K562 (cell line): ENCODE measurements at regions not wholly inside any gene's neighbourhood (a gene's known extent, or its start where the extent isn't known, plus 50 kb on each side); places are given as distances from the start of the nearest gene placed in this dataset.

Source experiments
- ATAC-seq: fragments of 200-7000 bp; cut with Tn5 transposase; 3 replicates; pipeline ENCODE4 v1.9.1; 2020; ENCODE audit warnings: moderate library complexity
- BruUV-seq: library from RNA; stranded (reverse); fragments of 400-500 nt; replicated peaks from 2 replicates; lab custom pipeline; 2021; lab: Mats Ljungman, UMichigan
- CTCF ChIA-PET: fragments of 300-600 bp; formaldehyde crosslinking; extraction: SDS; loops from one replicate; lab custom pipeline; 2021; ENCODE audit warnings: low intra/inter-chr PET ratio; lab: Yijun Ruan, JAX
- POLR2A ChIA-PET: fragments of 300-600, 350-650 bp; sonication (Branson Sonifier 250); formaldehyde crosslinking; extraction: SDS; loops from one replicate; lab custom pipeline; 2021; ENCODE audit warnings: antibody characterized with exemption, inconsistent platforms; lab: Yijun Ruan, JAX
- DNase-seq, 4 experiments: peaks; one replicate each; pipeline versions ENCODE4 v3.0.0 to v3.0.0-alpha.2; 2011 to 2018; ENCODE audit warnings: low spot score in 3 of 4, mixed read lengths in 3 of 4; ENCODE audit errors: extremely low read depth in 1 of 4
- FAIRE-seq: peaks from 2 replicates; lab custom pipeline; 2011; peaks lifted over from hg19 to GRCh38; lab: Jason Lieb, UNC
- H2AFZ ChIP-seq: 2 replicates; pipeline ENCODE4 v1.6.0; 2011; ENCODE audit warnings: low read depth, low read length, control low read depth, inconsistent platforms
- H3K27ac ChIP-seq: fragments of 200-600 bp; 3 replicates; pipeline ENCODE4 v1.8.0; 2011; ENCODE audit warnings: low read depth, mild to moderate bottlenecking, control low read depth, inconsistent platforms, low read length, moderate library complexity, mixed read lengths; ENCODE audit errors: extremely low read depth
- H3K27me3 ChIP-seq, 2 experiments: fragments of 300-600 bp in 1 of 2; 2 replicates in 1 of 2; 3 replicates in 1 of 2; pipeline versions ENCODE4 v1.6.0 to v1.8.0; 2011; ENCODE audit warnings: inconsistent platforms in 2 of 2, low read length in 2 of 2, mild to moderate bottlenecking in 1 of 2, mixed read lengths in 1 of 2, moderate library complexity in 1 of 2; ENCODE audit not compliant: control insufficient read depth in 2 of 2, insufficient read depth in 2 of 2
- H3K36me3 ChIP-seq: fragments of 300-600 bp; 3 replicates; pipeline ENCODE4 v1.8.0; 2011; ENCODE audit warnings: mild to moderate bottlenecking, low read length, inconsistent platforms; ENCODE audit not compliant: control insufficient read depth, insufficient read depth
- H3K4me1 ChIP-seq, 2 experiments: fragments of 200-600 bp in 1 of 2; replicated peaks in 1 of 2; 2 replicates in 1 of 2; 3 replicates in 1 of 2; pipeline versions ENCODE4 v1.5.1 to v1.8.0; 2011; ENCODE audit warnings: inconsistent platforms in 2 of 2, low read length in 2 of 2, mild to moderate bottlenecking in 1 of 2, mixed read lengths in 1 of 2, moderate library complexity in 1 of 2; ENCODE audit not compliant: control insufficient read depth in 2 of 2, insufficient read depth in 2 of 2
- H3K4me2 ChIP-seq: 2 replicates; pipeline ENCODE4 v1.6.1; 2011; ENCODE audit warnings: low read length, control low read depth, inconsistent platforms, mixed read lengths; ENCODE audit not compliant: insufficient read depth
- H3K4me3 ChIP-seq: fragments of 200-600 bp; sonication (generic), shearing (Covaris generic); 2 replicates; pipeline ENCODE4 v1.5.1; 2016; ENCODE audit warnings: control low read depth, inconsistent platforms
- H3K79me2 ChIP-seq: fragments of 200-600 bp; 3 replicates; pipeline ENCODE4 v1.8.0; 2011; ENCODE audit warnings: low read length, inconsistent platforms; ENCODE audit not compliant: control insufficient read depth, insufficient read depth
- H3K9ac ChIP-seq, 2 experiments: 2 replicates each; pipeline versions ENCODE4 v1.6.0 to v1.6.1; 2011; ENCODE audit warnings: low read depth in 2 of 2, low read length in 2 of 2, control low read depth in 1 of 2, inconsistent platforms in 1 of 2, mild to moderate bottlenecking in 1 of 2, mixed read lengths in 1 of 2; ENCODE audit not compliant: insufficient read depth in 1 of 2
- H3K9me1 ChIP-seq: one replicate; pipeline ENCODE4 v1.6.0; 2011; ENCODE audit warnings: inconsistent platforms, mild to moderate bottlenecking, low read length, moderate library complexity; ENCODE audit not compliant: control insufficient read depth, insufficient read depth
- H3K9me3 ChIP-seq: replicated peaks from 2 replicates; pipeline ENCODE4 v1.5.1; 2011; ENCODE audit warnings: low read depth, low read length, inconsistent platforms; ENCODE audit not compliant: control insufficient read depth, insufficient read depth
- H4K20me1 ChIP-seq: replicated peaks from 2 replicates; pipeline ENCODE4 v1.6.1; 2011; ENCODE audit warnings: low read length, inconsistent platforms, mixed read lengths; ENCODE audit not compliant: control insufficient read depth, insufficient read depth
- ATF7 ChIP-seq: fragments of 450-650 bp; IDR thresholded peaks from 2 replicates; pipeline ENCODE4 v1.7.1; 2014; ENCODE audit warnings: mild to moderate bottlenecking, moderate library complexity
- CEBPG ChIP-seq, 3 experiments: fragments of 200-800 bp in 1 of 3; sonication (Bioruptor generic) in 1 of 3; sonication (generic) in 1 of 3; formaldehyde crosslinking in 1 of 3; IDR thresholded peaks in 2 of 3; conservative IDR thresholded peaks in 1 of 3; 2 replicates each; pipeline versions ENCODE4 v1.6.1 to v1.8.0; 2016 to 2022; ENCODE audit warnings: missing compliant biosample characterization in 2 of 3, missing genetic modification characterization in 2 of 3, mild to moderate bottlenecking in 1 of 3, missing genetic modification reagents in 1 of 3
- CREM ChIP-seq: IDR thresholded peaks from 2 replicates; pipeline ENCODE4 v1.6.1; 2014; ENCODE audit warnings: antibody characterized with exemption, low read depth
- ETV1 ChIP-seq: fragments of 450-650 bp; conservative IDR thresholded peaks from 2 replicates; pipeline ENCODE4 v1.6.1; 2016; ENCODE audit warnings: missing genetic modification characterization, control low read depth, low read depth, missing compliant biosample characterization
- GABPA ChIP-seq: fragments of 200-800 bp; sonication (Bioruptor generic); conservative IDR thresholded peaks from 2 replicates; pipeline ENCODE4 v1.6.1; 2016; ENCODE audit warnings: low read depth, missing genetic modification characterization, missing compliant biosample characterization
- KAT2B ChIP-seq: IDR thresholded peaks from one replicate; pipeline ENCODE4 v1.6.1; 2012; ENCODE audit warnings: low read depth, mild to moderate bottlenecking, control low read depth, inconsistent platforms, low read length, moderate library complexity
- KLF10 ChIP-seq: fragments of 250-450 bp; sonication (Bioruptor Pico); IDR thresholded peaks from 2 replicates; pipeline ENCODE4 v1.6.1; 2021; ENCODE audit warnings: matching md5 sums
- MEF2D ChIP-seq: conservative IDR thresholded peaks from 2 replicates; pipeline ENCODE4 v1.6.1; 2016; ENCODE audit warnings: low read depth, missing genetic modification characterization, missing compliant biosample characterization
- NCOA1 ChIP-seq: fragments of 450-650 bp; IDR thresholded peaks from 2 replicates; pipeline ENCODE4 v1.6.1; 2016; ENCODE audit warnings: low read depth
- PHB2 ChIP-seq: fragments of 450-650 bp; IDR thresholded peaks from 2 replicates; pipeline ENCODE4 v1.6.1; 2017; ENCODE audit warnings: low read depth
- POLR2AphosphoS2 ChIP-seq: IDR thresholded peaks from 2 replicates; pipeline ENCODE4 v1.6.1; 2012; ENCODE audit warnings: low read length, improper control_type of control experiment
- POLR2H ChIP-seq: IDR thresholded peaks from 2 replicates; pipeline ENCODE4 v1.6.1; 2016; ENCODE audit warnings: missing genetic modification characterization, low read depth, mild to moderate bottlenecking, control low read depth, missing compliant biosample characterization, moderate library complexity
- SMAD4 ChIP-seq: fragments of 250-450 bp; sonication (Bioruptor Pico); conservative IDR thresholded peaks from 2 replicates; pipeline ENCODE4 v1.8.0; 2021; ENCODE audit warnings: inconsistent platforms, mild to moderate bottlenecking, moderate library complexity
- SOX6 ChIP-seq: fragments of 450-650 bp; IDR thresholded peaks from 2 replicates; pipeline ENCODE4 v1.6.1; 2014; ENCODE audit warnings: mild to moderate bottlenecking
- TGIF2 ChIP-seq: sonication (generic); formaldehyde crosslinking; IDR thresholded peaks from 2 replicates; pipeline ENCODE4 v1.8.1; 2022; ENCODE audit warnings: mild to moderate bottlenecking, missing genetic modification reagents, moderate library complexity
- THAP7 ChIP-seq: fragments of 250-450 bp; sonication (Bioruptor Pico); IDR thresholded peaks from 2 replicates; pipeline ENCODE4 v1.5.0; 2021
- TRIM24 ChIP-seq, 2 experiments: fragments of 450-650 bp; IDR thresholded peaks; 2 replicates each; pipeline ENCODE4 v1.6.1; 2016
- TSHZ1 ChIP-seq: fragments of 250-450 bp; sonication (Bioruptor Pico); IDR thresholded peaks from 2 replicates; pipeline ENCODE4 v1.4.0; 2020; ENCODE audit warnings: mild to moderate bottlenecking, moderate library complexity
- YBX1 ChIP-seq: fragments of 450-650 bp; IDR thresholded peaks from 2 replicates; pipeline ENCODE4 v1.7.1; 2016; ENCODE audit warnings: mild to moderate bottlenecking
- ZNF165 ChIP-seq: fragments of 250-450 bp; sonication (Bioruptor Pico); IDR thresholded peaks from 2 replicates; pipeline ENCODE4 v1.4.0; 2020; ENCODE audit warnings: borderline replicate concordance
- ZNF76 ChIP-seq: fragments of 250-450 bp; sonication (Bioruptor Pico); IDR thresholded peaks from 2 replicates; pipeline ENCODE4 v1.4.0; 2020; ENCODE audit warnings: mild to moderate bottlenecking, moderate library complexity, borderline replicate concordance
- WGBS: fragments of 100-300 bp; shearing (Covaris generic); methylation state at CpG from one replicate; pipeline ENCODE4 v1.1.6; 2016; ENCODE audit warnings: low coverage, mixed read lengths; ENCODE audit not compliant: insufficient coverage; ENCODE audit errors: missing lambda C conversion rate; 5-methylcytosine and 5-hydroxymethylcytosine counted together
- in situ Hi-C: fragments of 300-500 bp; cut with MboI; formaldehyde crosslinking; loops from 4 replicates; pipeline ENCODE4 v1.15.0; 2018; ENCODE audit warnings: inconsistent platforms, mixed read lengths
- intact Hi-C: fragments of 100-400 bp; cut with micrococcal nuclease; formaldehyde crosslinking; loops from 2 replicates; pipeline ENCODE4 v1.14.2; 2022

- H3K4me1 ChIP-seq, result peaks cover 0 to 7% of the 10 kb centered on the region in 2 experiments; a peak in 2 of 5 replicates
- H3K9me3 ChIP-seq, result no peaks in the 10 kb centered on the region
- H2AFZ ChIP-seq, result no peak overlapping the region
- WGBS, result 4% methylated on average over 2 of the region's 2 CpGs
- H3K4me2 ChIP-seq, result no peak overlapping the region
- no peak for FAIRE-seq
- ChIA-PET POLR2A (interaction anchor here (0.8 kb wide), 1 partner anchor 235 kb away, joined by 3 read pairs; no protein-coding TSS in a partner anchor), CTCF (no interaction called here)
- H3K9me1 ChIP-seq, result no peaks in the 10 kb centered on the region
- no peak for DNase-seq
- no peak overlapping the region for H3K9ac ChIP-seq
- intact Hi-C loops, result no loop called here
- no peaks in the 10 kb centered on the region for H4K20me1 ChIP-seq
- no peak overlapping the region for H3K27ac ChIP-seq
- no peaks in the 10 kb centered on the region for H3K36me3 ChIP-seq
- no peak overlapping the region for H3K4me3 ChIP-seq
- no TSS peak for BruUV-seq
- H3K27me3 ChIP-seq, result no peaks in the 10 kb centered on the region
- ATAC-seq, result no peak
- no peaks in the 10 kb centered on the region for H3K79me2 ChIP-seq
- in situ Hi-C loops, result loop anchor here (25.0 kb wide), 1 partner anchor 235 kb away; the partner anchor contains the start of genes KLLN and PTEN
- TF ChIP-seq YBX1, result no peak
- TF ChIP-seq ATF7, result no peak
- peak; percentile 82 for TF ChIP-seq ETV1
- TF ChIP-seq TSHZ1 (CRISPR knock-in tag), result no peak
- TF ChIP-seq MEF2D (tag), result peak; percentile 75; the same call in 1 of the 2 replicates
- TF ChIP-seq ZNF165 (CRISPR knock-in tag), result no peak
- peak in 1 of 2 experiments; percentile 17; a peak in 1 of 4 replicates for TF ChIP-seq TRIM24 (IDR thresholded peaks at IDR 0.05)
- TF ChIP-seq ZNF76 (CRISPR knock-in tag), result no peak
- no peak for TF ChIP-seq NCOA1
- TF ChIP-seq POLR2AphosphoS2, result no peak
- no peak for TF ChIP-seq KLF10 (CRISPR knock-in tag)
- TF ChIP-seq CREM, result no peak
- no peak for TF ChIP-seq THAP7 (CRISPR knock-in tag)
- TF ChIP-seq SOX6, result 0 out of 2 replicates have a peak, but pooled peaks have one; percentile 9
- 0 out of 2 replicates have a peak, but pooled peaks have one; percentile 47 for TF ChIP-seq SMAD4 (CRISPR knock-in tag)
- TF ChIP-seq PHB2, result no peak
- peak; percentile 64; the same call in 1 of the 2 replicates for TF ChIP-seq POLR2H
- TF ChIP-seq GABPA (tag), result peak; percentile 48
- TF ChIP-seq KAT2B, result no peak
- no peak for TF ChIP-seq TGIF2 (CRISPR knock-in tag)
- peak; percentile 52; the same call in 1 of the 2 replicates for TF ChIP-seq CEBPG (CRISPR knock-in tag; IDR thresholded peaks at IDR 0.05)
- peak; percentile 82 to 99 for TF ChIP-seq CEBPG (tag; conservative IDR thresholded peaks at IDR 0.05 in 1 of 2, IDR thresholded peaks at IDR 0.05 in 1 of 2)
These were observed 233.7 kb downstream of the PTEN start for GRCh38 chr10:88097092-88097516.
